Gastroesophageal sphincter (tissue), 3 donors: ENCODE measurements at regions not wholly inside any gene's neighbourhood (a gene's known extent, or its start where the extent isn't known, plus 50 kb on each side); places are given as distances from the start of the nearest gene placed in this dataset.

Experiments
- EP300 ChIP-seq: sonication (generic); formaldehyde crosslinking; IDR thresholded peaks from one replicate; pipeline ENCODE4 v1.6.1; 2017; ENCODE audit warnings: antibody characterized with exemption, mild to moderate bottlenecking
- POLR2A ChIP-seq, 2 donors: fragments of 450-650 bp; IDR thresholded peaks; one replicate each; pipeline ENCODE4 v1.6.1; 2017; ENCODE audit warnings: antibody characterized with exemption in 2 of 2, mild to moderate bottlenecking in 2 of 2, moderate library complexity in 1 of 2
- TF ChIP-seq, protein P1 (sequence below), 4 experiments: fragments of 200-600 bp in 2 of 4; fragments of 450-650 bp in 2 of 4; sonication (generic) in 1 of 4; IDR thresholded peaks; one replicate each; pipeline ENCODE4 v1.5.1; 2017 to 2019; ENCODE audit warnings: antibody characterized with exemption in 4 of 4, mild to moderate bottlenecking in 2 of 4, moderate library complexity in 2 of 4

DNA sequence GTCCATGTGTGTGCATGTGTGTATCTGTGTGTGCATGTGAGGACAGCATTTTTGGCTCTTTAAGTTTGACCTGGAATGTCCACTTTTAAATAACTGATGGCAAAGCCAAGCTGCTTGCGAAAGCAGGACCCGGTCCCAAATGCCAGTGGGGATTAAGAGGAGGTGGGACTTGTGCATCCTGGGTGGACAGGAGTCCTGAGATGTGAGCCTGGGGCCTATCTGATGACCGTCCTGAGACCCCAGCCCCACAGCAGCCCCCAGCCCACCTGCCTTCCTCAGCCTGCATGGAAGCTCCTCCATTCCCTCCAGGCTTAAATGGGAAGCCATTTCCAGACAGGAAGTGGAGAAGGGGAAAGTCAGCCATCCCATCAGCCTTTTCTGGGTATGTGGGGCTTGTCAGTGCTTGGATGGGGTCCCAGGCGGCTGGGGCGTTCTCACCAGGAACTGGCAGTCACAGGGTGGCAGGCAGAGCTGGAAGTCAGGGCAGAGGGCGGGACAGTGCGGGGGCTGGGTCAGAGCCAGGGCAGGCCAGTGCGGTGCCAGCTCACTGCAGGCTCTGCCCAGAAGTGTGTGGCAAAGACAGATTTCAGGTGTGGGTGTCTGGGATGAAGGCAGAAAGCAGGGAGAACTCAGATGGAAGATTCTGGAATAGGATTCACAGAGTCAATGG is 117.8 kb downstream of the ACKR3 start:
- TF ChIP-seq POLR2A (IDR thresholded peaks at IDR 0.05), result no peak
- TF ChIP-seq, protein P1, sequence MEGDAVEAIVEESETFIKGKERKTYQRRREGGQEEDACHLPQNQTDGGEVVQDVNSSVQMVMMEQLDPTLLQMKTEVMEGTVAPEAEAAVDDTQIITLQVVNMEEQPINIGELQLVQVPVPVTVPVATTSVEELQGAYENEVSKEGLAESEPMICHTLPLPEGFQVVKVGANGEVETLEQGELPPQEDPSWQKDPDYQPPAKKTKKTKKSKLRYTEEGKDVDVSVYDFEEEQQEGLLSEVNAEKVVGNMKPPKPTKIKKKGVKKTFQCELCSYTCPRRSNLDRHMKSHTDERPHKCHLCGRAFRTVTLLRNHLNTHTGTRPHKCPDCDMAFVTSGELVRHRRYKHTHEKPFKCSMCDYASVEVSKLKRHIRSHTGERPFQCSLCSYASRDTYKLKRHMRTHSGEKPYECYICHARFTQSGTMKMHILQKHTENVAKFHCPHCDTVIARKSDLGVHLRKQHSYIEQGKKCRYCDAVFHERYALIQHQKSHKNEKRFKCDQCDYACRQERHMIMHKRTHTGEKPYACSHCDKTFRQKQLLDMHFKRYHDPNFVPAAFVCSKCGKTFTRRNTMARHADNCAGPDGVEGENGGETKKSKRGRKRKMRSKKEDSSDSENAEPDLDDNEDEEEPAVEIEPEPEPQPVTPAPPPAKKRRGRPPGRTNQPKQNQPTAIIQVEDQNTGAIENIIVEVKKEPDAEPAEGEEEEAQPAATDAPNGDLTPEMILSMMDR (IDR thresholded peaks at IDR 0.05), result no peak
- no peak for TF ChIP-seq EP300
